ENCODE measurements at regions not wholly inside any gene's neighbourhood (a gene's known extent, or its start where the extent isn't known, plus 50 kb on each side); places are given as distances from the start of the nearest gene placed in this dataset.

GRCh38 chr6:21309807-21310221 lies 283.7 kb upstream of the SOX4 start:
- no peak for TF ChIP-seq CTCF (IDR thresholded peaks at IDR 0.05)
- TF ChIP-seq POLR2A (IDR thresholded peaks at IDR 0.05): no peak
- no peak for TF ChIP-seq POLR2AphosphoS5 (IDR thresholded peaks at IDR 0.05)
